Cardiac fibroblast (primary cell): ENCODE measurements at regions not wholly inside any gene's neighbourhood (a gene's known extent, or its start where the extent isn't known, plus 50 kb on each side); places are given as distances from the start of the nearest gene placed in this dataset.
"Not testable (repeated sequence)": the region's sequence is repeated elsewhere in the genome, so short reads cannot be mapped to it uniquely, and the experiment has no call there.

Experiments used
- DNase-seq, 2 donors: peaks; one replicate each; pipeline versions ENCODE4 v3.0.0 to v3.0.0-alpha.2; 2010; ENCODE audit warnings: low read depth in 2 of 2
- H3K4me3 ChIP-seq, 2 donors: replicated peaks in 1 of 2; 1 replicate in 1 of 2; 2 replicates in 1 of 2; pipeline ENCODE4 v1.5.1; 2011; ENCODE audit warnings: low read depth in 2 of 2, low read length in 2 of 2, mild to moderate bottlenecking in 2 of 2, moderate library complexity in 1 of 2
- TF ChIP-seq, protein P1 (sequence below): IDR thresholded peaks from one replicate; pipeline ENCODE4 v1.5.1; 2011; ENCODE audit warnings: low read depth, mild to moderate bottlenecking, low read length, inconsistent platforms

- H3K4me3 ChIP-seq = no peak overlapping the region
- TF ChIP-seq, protein P1, sequence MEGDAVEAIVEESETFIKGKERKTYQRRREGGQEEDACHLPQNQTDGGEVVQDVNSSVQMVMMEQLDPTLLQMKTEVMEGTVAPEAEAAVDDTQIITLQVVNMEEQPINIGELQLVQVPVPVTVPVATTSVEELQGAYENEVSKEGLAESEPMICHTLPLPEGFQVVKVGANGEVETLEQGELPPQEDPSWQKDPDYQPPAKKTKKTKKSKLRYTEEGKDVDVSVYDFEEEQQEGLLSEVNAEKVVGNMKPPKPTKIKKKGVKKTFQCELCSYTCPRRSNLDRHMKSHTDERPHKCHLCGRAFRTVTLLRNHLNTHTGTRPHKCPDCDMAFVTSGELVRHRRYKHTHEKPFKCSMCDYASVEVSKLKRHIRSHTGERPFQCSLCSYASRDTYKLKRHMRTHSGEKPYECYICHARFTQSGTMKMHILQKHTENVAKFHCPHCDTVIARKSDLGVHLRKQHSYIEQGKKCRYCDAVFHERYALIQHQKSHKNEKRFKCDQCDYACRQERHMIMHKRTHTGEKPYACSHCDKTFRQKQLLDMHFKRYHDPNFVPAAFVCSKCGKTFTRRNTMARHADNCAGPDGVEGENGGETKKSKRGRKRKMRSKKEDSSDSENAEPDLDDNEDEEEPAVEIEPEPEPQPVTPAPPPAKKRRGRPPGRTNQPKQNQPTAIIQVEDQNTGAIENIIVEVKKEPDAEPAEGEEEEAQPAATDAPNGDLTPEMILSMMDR = no peak
- DNase-seq = no peak
Measured at GRCh38 chr13:52924289-52925148, 76.1 kb upstream of the PCDH8 start.

GRCh38 chr13:52922961-52923360 is 74.5 kb upstream of the PCDH8 start:
- TF ChIP-seq, protein P1 = no peak
- no peak for DNase-seq
- no peak overlapping the region for H3K4me3 ChIP-seq

GRCh38 chr13:52921194-52921593 is 72.8 kb upstream of the PCDH8 start:
- TF ChIP-seq, protein P1 = no peak
- no peak for DNase-seq
- no peak overlapping the region for H3K4me3 ChIP-seq

- TF ChIP-seq, protein P1 = no peak
- no peak for DNase-seq
- H3K4me3 ChIP-seq = no peak overlapping the region
Measured at GRCh38 chr13:52916486-52916990, 68.1 kb upstream of the PCDH8 start.

GRCh38 chr13:52911340-52911739 is 62.9 kb upstream of the PCDH8 start:
- H3K4me3 ChIP-seq = no peak overlapping the region
- TF ChIP-seq, protein P1 = no peak
- DNase-seq = no peak

GRCh38 chr13:52910318-52910717 is 61.9 kb upstream of the PCDH8 start:
- DNase-seq, H3K4me3 ChIP-seq: not testable (repeated sequence)

GRCh38 chr13:52906122-52906903 is 57.9 kb upstream of the PCDH8 start:
- TF ChIP-seq, protein P1 = no peak
- H3K4me3 ChIP-seq = no peak overlapping the region
- DNase-seq = no peak
